GM18505 (cell line): ENCODE measurements at regions not wholly inside any gene's neighbourhood (a gene's known extent, or its start where the extent isn't known, plus 50 kb on each side); places are given as distances from the start of the nearest gene placed in this dataset.

Experiments
- ATAC-seq: cut with Tn5 transposase; IDR thresholded peaks from one replicate; pipeline ENCODE4 v1.9.1; 2021; ENCODE audit not compliant: unreplicated experiment
- POLR2A ChIP-seq: IDR thresholded peaks from 4 replicates; pipeline ENCODE4 v1.6.1; 2011; ENCODE audit warnings: borderline replicate concordance; ENCODE audit not compliant: insufficient read depth, insufficient read length; ENCODE audit errors: extremely low read depth

GRCh38 chr5:14064841-14065240, 78.3 kb upstream of the TRIO start:
- ATAC-seq: no peak
- no peak for TF ChIP-seq POLR2A

GRCh38 chr5:14063691-14064090, 79.5 kb upstream of the TRIO start:
- ATAC-seq: no peak
- no peak for TF ChIP-seq POLR2A

DNA sequence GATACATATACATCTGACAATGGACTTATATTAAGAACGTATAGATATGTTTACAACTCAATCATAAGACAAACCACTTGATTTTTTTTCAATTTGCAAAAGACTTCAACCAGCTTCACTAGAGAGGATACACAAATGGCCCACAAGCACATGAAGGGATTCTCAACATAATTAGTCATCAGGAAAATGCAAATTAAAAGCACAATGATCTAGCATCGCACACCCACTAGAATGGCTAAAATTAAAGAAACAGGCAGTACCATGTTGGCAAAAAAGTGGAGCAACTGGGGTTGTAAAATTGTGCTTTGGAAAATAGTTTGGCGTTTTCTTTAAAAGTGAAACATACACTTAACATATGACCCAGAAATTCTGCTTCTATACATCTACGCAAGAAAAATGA, 80.0 kb upstream of the TRIO start:
- no peak for TF ChIP-seq POLR2A
- ATAC-seq: no peak

DNA sequence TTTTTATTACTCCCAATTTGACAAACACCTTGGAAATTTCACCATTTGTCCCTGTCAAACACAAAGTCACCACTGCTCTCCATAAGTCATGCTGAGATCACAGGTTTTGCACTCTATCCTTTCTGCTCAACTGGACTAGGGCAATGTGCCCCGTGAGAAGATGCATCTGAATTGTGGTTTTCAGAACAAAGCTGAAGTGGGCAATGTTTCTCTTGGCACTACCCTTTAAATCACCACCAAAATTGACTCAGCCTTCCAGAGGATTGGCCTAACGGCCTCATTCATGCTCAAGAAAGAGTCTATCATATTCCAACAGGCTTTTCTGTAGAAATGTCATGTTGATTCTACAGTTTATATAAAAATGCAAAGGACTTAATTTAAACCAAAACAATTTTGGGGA, 81.0 kb upstream of the TRIO start:
- TF ChIP-seq POLR2A: no peak
- ATAC-seq: no peak

- TF ChIP-seq POLR2A: no peak
- no peak for ATAC-seq
Measured at GRCh38 chr5:14061106-14061505, 82.0 kb upstream of the TRIO start.

- no peak for ATAC-seq
- TF ChIP-seq POLR2A: no peak
Measured at GRCh38 chr5:14060218-14060617, 82.9 kb upstream of the TRIO start.

DNA sequence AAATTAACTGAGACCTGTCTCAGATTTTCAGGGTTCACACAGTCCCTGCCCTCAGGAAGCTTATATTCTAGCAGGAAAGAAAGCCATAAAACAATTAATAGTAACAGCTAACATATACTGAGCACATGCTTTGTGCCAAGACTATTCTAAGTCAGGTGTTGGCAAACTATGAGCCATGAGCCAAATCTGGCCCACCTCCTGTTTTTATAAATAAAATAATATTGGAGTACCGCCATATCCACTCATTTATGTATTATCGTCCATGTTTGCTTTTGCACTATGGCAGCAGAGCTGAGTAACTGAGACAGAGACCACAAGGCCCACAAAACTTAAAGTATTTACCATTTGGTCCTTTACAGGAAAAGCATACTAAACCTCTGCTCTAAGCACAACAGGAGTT, 83.3 kb upstream of the TRIO start:
- no peak for TF ChIP-seq POLR2A
- no peak for ATAC-seq

DNA sequence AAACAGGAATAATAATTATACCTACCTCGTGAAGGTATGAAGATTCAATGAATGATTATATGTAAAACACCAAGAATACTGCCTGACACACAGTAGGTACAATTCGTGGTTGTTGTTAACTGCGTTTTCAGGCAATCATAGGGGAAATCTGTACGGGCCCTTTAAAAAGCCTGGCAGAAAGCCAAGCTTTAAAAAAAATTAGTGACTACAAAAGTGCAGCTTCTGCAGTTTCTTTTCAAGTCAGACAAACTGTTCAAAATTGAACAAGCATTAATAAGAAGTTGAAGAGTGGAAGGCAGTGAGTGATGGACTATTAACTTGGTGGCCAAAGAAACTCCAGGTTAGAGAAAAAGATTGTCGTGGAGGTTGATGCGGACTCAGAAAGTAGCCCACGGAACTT, 85.9 kb upstream of the TRIO start:
- no peak for ATAC-seq
- no peak for TF ChIP-seq POLR2A

GRCh38 chr5:14056039-14056438, 87.1 kb upstream of the TRIO start:
- TF ChIP-seq POLR2A: no peak
- no peak for ATAC-seq

- TF ChIP-seq POLR2A: no peak
- ATAC-seq: no peak
Measured at GRCh38 chr5:14054965-14055963, 87.9 kb upstream of the TRIO start.

DNA sequence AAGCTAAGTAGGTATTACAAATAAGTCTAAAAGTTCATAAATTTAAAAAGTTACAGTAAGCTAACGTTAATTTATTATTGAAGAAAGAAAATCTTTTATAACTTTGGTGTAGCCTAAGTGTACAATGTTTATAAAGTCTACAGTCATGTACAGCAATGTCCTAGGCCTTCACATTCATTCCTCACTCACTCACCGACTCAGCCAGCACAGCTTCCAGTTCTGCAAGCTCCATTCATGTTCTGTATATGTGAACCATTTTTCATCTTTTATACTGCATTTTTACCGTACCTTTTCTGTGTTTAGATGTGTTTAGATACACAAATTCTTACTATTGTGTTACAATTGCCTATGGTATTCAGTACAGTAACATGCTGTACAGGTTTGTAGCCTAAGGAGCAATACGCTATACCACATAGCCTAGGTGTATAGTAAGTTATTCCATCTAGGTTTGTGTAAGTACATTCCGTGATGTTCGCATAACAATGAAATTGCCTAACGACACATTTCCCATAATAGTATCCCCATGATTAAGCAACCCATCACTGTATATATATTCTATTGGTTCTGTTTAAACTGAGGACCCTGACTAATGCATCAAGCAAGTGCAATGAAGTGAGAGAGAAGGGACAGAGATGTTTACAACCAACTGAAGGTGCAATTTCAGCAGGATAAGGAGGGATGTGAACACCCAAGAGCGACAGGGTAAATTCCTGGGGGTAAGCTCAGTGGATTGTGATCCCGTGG, 88.9 kb upstream of the TRIO start:
- TF ChIP-seq POLR2A: no peak
- ATAC-seq: no peak

DNA sequence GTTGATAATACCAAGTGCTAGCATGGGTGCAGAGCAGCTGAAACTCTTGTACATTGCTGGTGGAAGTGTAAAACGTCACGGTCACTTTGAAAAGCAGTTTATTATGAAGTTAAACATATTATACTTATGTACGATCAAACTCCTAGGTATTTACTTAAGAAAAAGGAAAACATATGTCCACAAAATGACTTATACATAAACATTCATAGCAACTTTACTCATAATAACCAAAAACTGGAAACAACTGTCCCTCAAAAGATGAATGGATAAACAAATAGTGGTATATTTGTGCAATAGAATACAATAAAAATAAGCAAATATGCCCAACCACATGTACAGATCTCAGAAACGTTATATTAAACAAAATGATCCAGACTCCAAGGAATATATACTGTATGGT, 92.3 kb upstream of the TRIO start:
- no peak for TF ChIP-seq POLR2A
- ATAC-seq: no peak

DNA sequence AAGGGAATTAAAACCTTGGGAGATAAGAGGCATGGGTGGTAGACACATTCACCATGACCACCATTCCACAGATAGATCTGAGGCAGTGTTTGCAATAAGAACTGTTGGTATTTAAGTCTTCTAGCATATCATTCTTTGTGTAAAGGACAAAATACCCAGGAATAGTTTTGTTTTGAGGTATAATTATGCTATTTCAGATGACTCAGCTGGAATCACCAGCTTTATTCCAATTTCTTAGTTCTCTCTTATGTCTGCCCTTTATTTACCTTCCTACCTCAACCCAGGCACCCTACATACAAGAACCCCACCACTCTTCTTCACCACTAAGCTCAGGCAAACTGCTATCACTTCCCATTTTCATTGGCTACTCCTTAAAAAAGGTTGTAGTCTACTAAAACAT, 94.7 kb upstream of the TRIO start:
- no peak for TF ChIP-seq POLR2A
- ATAC-seq: no peak
